ENCODE measurements at regions not wholly inside any gene's neighbourhood (a gene's known extent, or its start where the extent isn't known, plus 50 kb on each side); places are given as distances from the start of the nearest gene placed in this dataset.

DNA sequence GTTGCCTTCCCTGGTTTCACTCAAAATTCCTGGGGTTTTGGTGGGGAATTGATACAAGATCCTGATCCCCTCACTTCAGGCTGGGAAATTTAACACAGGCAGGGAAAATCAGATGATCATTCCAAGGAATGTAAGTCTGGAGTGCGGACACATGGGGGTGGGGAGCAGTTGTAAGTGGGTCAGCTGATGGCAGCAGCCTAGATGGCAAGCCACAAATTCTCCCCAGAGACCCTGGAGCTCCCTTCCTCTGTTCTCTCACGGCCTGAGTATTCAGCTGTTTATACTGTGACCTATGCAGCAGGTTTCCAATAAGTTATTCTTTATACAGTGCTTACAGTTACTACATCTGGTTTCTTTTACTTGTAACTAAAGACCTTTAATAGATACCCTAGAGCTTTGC lies 144.9 kb downstream of the SH3BGRL2 start:
- DNase-seq (ENCODE audit: low spot score) = no peak

DNA sequence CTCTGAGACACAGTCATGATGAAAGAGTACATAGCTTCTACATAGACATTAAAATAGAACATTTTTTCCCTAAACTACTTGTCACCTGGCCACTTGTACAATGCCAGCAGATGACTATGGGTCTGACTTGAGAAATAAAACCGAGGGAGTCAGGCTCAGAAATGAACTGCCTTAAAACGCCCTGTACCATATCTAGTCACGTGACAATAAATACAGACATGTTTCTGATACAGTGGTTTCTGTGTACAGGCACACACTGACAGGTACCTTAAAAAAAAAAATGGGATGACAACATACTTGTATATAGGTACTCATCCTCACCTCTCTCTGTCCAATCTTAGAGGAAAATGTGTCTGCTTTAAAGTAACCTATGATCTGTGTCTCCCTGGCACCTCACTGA lies 144.1 kb downstream of the SH3BGRL2 start:
- DNase-seq (ENCODE audit: low spot score) = no peak

DNA sequence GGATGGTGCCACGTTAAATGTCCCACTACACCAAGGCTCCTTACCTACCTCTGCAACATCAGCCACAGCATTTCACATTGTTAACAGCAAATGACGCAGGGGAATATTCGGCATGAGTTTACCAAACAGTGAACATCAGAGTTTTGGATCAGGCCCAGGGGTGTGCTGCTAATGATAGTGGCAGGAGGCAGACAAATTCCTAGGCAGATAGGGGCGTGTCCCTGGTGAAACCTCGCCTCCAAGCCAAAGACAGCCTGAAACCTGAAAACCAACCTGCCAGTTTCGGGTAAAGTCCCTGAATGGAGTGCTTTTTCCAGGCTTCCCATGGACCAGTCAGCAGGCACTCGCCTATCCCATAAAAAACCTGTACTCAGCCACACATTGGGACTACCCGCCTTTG lies 133.6 kb downstream of the SH3BGRL2 start:
- DNase-seq (ENCODE audit: low spot score) = no peak

DNA sequence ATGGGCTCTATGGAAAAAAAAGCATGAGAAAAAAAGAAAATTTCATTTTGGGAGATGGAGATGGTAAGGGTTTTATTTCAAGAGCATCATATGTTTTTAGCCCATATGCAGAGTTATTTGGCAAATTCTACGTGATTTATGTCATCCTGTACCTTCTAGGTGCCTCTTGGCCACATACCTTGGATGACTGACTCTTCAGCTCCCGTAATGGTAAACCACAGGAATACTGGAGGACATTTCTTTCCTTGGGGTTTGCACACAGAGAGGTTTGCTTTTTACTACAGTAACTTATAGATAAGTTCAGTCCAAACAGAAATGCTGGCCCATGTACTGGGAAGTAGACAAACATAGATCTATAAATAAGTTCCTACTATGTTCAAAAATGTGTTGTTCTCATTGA lies 132.2 kb downstream of the SH3BGRL2 start:
- DNase-seq (ENCODE audit: low spot score) = no peak

DNA sequence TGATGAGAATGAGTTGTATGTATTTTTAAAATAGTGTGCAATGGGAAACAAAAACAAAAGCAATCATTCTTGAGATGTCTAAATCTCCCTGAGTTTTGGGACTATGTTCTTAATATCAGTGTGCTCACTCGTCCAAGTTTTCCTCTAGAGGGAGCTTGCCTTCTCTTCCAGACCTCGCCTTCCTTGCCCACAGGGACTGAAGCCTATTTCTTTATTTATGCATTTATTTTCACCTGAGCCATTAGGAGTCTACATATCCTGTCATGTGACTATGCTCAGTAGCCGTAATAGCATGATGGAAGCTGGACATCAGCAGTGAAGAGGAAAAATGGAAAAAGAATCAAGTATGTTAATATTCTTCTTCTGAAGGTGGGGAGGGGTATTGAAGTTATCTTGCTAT lies 131.2 kb downstream of the SH3BGRL2 start:
- peak; percentile 26 for DNase-seq (ENCODE audit: low spot score)

DNA sequence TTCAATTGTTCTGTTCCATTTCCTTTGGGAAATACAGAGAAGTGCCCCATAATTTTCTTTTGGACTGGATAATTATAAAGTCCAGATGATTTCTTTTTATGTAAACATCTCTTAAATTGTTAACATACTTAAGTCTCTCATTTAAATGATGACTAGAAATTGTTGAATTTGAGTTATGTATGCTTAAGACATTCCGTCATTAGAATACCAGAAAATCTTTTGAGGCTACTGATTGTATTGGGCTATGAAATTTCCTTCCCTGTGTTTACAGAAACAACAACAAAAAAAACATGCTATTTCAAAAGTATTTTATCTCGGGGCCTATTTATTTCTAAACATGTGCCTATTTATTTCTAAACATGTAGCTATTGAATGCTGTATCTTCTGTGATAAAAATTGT lies 125.4 kb downstream of the SH3BGRL2 start:
- DNase-seq (ENCODE audit: low spot score) = no peak

DNA sequence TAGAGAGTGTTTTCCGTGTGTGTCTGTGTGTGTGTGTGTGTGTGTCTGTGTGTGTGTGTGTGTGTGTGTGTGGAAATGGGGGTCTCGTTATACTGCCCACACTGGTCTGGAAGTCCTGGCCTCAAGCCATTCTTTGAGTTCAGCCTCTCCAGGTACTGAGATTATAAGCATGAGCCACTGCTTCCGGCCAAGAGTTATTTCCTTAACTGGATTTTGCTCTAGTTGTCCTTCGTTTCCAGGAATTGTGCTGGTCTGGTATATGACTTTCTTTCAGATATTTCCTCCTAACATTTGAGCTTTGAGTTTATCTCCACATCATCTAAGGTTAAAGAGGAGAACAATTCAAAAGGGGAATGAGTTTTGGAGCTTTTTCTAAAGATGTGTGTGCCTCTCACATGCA lies 124.8 kb downstream of the SH3BGRL2 start:
- DNase-seq (ENCODE audit: low spot score) = no peak

Measured in HT-29 (cell line).